PC-9 (cell line): ENCODE measurements at regions not wholly inside any gene's neighbourhood (a gene's known extent, or its start where the extent isn't known, plus 50 kb on each side); places are given as distances from the start of the nearest gene placed in this dataset.

Source experiments
- EZH2 ChIP-seq: fragments of 200-600 bp; sonication (generic); IDR thresholded peaks from 2 replicates; pipeline ENCODE4 v1.8.0; 2017; ENCODE audit warnings: antibody characterized with exemption, low read depth
- TF ChIP-seq, protein P1 (sequence below): fragments of 200-600 bp; sonication (generic); conservative IDR thresholded peaks from 2 replicates; pipeline ENCODE4 v1.6.1; 2017; ENCODE audit warnings: mixed run types, antibody characterized with exemption, mild to moderate bottlenecking, moderate library complexity

DNA sequence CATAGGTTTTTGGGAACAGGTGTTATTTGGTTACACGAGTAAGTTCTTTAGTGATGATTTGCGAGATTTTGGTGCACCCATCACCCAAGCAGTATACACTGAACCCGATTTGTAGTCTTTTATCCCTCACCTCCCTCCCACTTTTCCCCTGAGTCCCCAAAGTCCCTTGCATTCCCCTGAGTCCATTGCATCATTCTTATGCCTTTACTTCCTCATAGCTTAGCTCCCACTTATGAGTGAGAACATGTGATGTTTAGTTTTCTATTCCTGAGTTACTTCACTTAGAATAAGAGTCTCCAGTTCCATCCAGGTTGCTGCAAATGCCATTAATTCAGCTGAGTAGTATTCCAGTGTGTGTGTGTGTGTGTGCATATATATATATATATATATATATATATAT is 97.2 kb upstream of the EDNRB start:
- TF ChIP-seq, protein P1, sequence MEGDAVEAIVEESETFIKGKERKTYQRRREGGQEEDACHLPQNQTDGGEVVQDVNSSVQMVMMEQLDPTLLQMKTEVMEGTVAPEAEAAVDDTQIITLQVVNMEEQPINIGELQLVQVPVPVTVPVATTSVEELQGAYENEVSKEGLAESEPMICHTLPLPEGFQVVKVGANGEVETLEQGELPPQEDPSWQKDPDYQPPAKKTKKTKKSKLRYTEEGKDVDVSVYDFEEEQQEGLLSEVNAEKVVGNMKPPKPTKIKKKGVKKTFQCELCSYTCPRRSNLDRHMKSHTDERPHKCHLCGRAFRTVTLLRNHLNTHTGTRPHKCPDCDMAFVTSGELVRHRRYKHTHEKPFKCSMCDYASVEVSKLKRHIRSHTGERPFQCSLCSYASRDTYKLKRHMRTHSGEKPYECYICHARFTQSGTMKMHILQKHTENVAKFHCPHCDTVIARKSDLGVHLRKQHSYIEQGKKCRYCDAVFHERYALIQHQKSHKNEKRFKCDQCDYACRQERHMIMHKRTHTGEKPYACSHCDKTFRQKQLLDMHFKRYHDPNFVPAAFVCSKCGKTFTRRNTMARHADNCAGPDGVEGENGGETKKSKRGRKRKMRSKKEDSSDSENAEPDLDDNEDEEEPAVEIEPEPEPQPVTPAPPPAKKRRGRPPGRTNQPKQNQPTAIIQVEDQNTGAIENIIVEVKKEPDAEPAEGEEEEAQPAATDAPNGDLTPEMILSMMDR: no peak
- no peak for TF ChIP-seq EZH2
